ENCODE measurements at regions not wholly inside any gene's neighbourhood (a gene's known extent, or its start where the extent isn't known, plus 50 kb on each side); places are given as distances from the start of the nearest gene placed in this dataset.

GRCh38 chr2:18435426-18436037 lies 124.9 kb downstream of the RDH14 start:
- peak; percentile 41 for TF ChIP-seq CTCF (IDR thresholded peaks at IDR 0.05; ENCODE audit: insufficient read depth, low read length, poor library complexity, severe bottlenecking)
- no peak for TF ChIP-seq EZH2phosphoT487 (conservative IDR thresholded peaks at IDR 0.05; ENCODE audit: low read length)
